Nephron progenitor cell (in vitro differentiated cells): ENCODE measurements at regions not wholly inside any gene's neighbourhood (a gene's known extent, or its start where the extent isn't known, plus 50 kb on each side); places are given as distances from the start of the nearest gene placed in this dataset.

Experiments used
- DNase-seq: peaks from one replicate; pipeline ENCODE4 v3.0.0; 2021
- H3K27ac Mint-ChIP-seq: 2 replicates; pipeline ENCODE4 v1.8.0; 2021; ENCODE audit warnings: mild to moderate bottlenecking, moderate library complexity, mixed read lengths
- H3K27me3 Mint-ChIP-seq: 2 replicates; pipeline ENCODE4 v1.8.0; 2021; ENCODE audit warnings: mild to moderate bottlenecking, low read depth, mixed read lengths; ENCODE audit not compliant: poor library complexity
- H3K36me3 Mint-ChIP-seq: 2 replicates; pipeline ENCODE4 v1.8.0; 2021; ENCODE audit warnings: low read depth, mixed read lengths
- H3K4me1 Mint-ChIP-seq: 2 replicates; pipeline ENCODE4 v1.8.0; 2021; ENCODE audit warnings: mixed read lengths
- H3K4me3 Mint-ChIP-seq: 2 replicates; pipeline ENCODE4 v1.8.0; 2021; ENCODE audit warnings: mild to moderate bottlenecking, moderate library complexity, mixed read lengths
- H3K9me3 Mint-ChIP-seq: 2 replicates; pipeline ENCODE4 v1.8.0; 2021; ENCODE audit warnings: mild to moderate bottlenecking, moderate library complexity, mixed read lengths
- TF ChIP-seq, protein P1 (sequence below): fragments of 200-600 bp; sonication (generic); IDR thresholded peaks from 2 replicates; pipeline ENCODE4 v1.5.0; 2021; ENCODE audit warnings: antibody characterized with exemption

- H3K9me3 Mint-ChIP-seq, result no peaks in the 10 kb centered on the region
- no peak for DNase-seq
- H3K27me3 Mint-ChIP-seq, result peaks cover 7% of the 10 kb centered on the region
- no peaks in the 10 kb centered on the region for H3K4me1 Mint-ChIP-seq
- H3K36me3 Mint-ChIP-seq, result no peaks in the 10 kb centered on the region
- no peak overlapping the region for H3K27ac Mint-ChIP-seq
- TF ChIP-seq, protein P1, sequence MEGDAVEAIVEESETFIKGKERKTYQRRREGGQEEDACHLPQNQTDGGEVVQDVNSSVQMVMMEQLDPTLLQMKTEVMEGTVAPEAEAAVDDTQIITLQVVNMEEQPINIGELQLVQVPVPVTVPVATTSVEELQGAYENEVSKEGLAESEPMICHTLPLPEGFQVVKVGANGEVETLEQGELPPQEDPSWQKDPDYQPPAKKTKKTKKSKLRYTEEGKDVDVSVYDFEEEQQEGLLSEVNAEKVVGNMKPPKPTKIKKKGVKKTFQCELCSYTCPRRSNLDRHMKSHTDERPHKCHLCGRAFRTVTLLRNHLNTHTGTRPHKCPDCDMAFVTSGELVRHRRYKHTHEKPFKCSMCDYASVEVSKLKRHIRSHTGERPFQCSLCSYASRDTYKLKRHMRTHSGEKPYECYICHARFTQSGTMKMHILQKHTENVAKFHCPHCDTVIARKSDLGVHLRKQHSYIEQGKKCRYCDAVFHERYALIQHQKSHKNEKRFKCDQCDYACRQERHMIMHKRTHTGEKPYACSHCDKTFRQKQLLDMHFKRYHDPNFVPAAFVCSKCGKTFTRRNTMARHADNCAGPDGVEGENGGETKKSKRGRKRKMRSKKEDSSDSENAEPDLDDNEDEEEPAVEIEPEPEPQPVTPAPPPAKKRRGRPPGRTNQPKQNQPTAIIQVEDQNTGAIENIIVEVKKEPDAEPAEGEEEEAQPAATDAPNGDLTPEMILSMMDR, result no peak
- H3K4me3 Mint-ChIP-seq, result no peak overlapping the region
Measured at GRCh38 chr20:6426287-6426891, 303.6 kb upstream of the FERMT1 start.

DNA sequence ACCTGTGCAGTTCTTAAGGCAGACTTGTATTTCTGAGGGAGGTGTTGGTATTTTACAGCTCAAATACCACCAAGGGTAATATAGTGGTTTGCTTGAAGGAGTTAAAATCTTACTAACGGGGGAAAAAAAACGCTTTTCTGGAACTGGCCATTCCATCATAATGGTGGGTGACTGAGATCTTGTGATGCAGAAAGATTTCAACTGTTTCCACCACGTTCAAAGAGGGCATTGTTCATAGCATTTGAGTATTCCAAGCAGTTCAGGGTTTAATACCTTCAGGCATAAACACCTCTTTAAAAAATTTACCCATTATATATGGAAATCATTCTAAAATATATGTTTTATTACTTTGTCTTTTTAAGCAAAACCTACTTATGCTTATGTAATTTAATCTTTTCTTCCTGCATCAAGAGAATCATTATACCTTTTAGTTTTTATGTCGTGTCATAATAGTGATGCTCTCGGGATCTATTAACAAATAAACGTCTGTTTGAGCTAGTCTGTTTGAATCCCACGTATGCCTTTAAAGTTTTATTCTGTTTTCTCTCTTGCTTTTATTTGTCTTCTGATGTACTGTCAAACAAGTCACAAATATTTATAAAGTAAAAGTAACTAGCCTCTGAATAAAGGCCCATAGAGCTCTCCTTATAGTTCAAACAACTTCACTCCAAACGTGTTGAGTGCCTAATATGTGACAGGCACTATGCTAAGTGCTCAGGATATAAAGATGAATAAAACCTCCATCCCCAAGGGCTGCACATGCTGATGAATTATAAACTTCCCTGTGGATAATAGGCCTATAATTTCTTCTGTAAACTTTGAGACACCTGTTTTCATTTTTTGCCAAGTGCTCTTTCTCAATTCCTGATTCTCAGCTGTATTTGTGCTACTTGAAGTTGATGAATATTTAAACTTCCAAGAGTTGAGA lies 298.8 kb upstream of the FERMT1 start:
- Mint-ChIP-seq H3K36me3 (no peaks in the 10 kb centered on the region), H3K9me3 (no peaks in the 10 kb centered on the region), H3K4me3 (no peak overlapping the region), H3K4me1 (no peaks in the 10 kb centered on the region), H3K27me3 (peaks cover 4% of the 10 kb centered on the region), H3K27ac (no peak overlapping the region)
- no peak for DNase-seq
- TF ChIP-seq, protein P1, result no peak

DNA sequence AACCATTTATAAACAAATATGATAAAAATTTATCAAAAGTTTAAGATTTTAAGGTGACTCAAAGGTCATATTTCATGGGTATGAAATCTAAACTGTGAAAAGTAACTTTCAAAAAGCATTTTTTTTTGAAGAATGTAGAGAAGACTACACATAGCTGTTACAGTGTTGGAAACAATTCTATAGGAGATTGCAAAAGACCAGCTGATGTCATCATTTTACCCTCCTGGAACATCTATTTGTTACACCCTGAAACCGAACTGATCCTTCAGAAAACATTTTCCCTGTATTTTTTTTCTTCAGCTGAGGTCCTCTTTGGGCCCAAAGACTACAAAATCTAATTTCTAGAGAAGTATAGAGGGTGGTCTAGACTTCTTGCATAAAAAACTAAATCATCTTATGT lies 297.5 kb upstream of the FERMT1 start:
- DNase-seq, result no peak
- Mint-ChIP-seq H3K36me3 (no peaks in the 10 kb centered on the region), H3K4me1 (no peaks in the 10 kb centered on the region), H3K9me3 (no peaks in the 10 kb centered on the region), H3K27me3 (peaks cover 4% of the 10 kb centered on the region), H3K27ac (no peak overlapping the region), H3K4me3 (no peak overlapping the region)
- TF ChIP-seq, protein P1, result no peak

DNA sequence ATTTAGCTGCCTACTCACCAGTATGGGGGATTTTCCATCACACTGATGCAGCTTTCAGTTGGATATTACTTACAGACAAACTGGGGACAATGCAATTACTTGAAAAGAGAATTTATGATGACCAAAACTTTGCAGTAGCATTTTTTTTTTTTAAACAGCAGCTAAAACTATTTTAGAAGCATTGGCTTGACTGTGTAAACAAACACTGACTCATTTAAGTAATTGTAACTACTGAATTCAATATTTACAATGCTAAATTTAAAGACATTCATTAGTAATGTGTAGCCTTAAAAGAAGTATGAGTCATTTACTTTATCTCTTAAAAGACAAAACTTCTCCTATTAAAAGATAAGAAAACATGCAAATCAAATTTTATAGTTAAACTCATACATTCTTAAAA lies 295.9 kb upstream of the FERMT1 start:
- Mint-ChIP-seq H3K27me3 (peaks cover 4% of the 10 kb centered on the region), H3K4me1 (no peaks in the 10 kb centered on the region), H3K27ac (no peak overlapping the region), H3K9me3 (no peaks in the 10 kb centered on the region), H3K4me3 (no peak overlapping the region), H3K36me3 (no peaks in the 10 kb centered on the region)
- DNase-seq, result no peak
- TF ChIP-seq, protein P1, result no peak

DNA sequence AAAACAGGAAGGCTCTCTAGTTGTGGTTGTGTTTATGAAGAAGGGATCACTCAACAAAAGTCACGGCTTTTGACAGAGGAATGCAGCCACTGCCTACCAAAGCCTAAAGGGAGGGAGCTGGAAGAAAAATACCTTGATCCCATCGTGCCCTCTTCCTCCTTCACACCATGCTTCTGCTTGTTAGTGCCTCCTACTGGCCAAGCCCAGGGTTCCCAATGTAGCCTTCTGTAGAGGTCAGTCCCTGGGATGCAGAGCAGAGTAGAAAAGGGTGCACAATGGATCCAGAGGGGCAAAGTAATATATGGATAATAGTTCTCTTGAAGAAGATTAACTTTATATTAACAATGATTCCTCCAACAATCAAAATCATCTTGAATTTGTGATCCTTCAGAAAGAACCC lies 293.5 kb upstream of the FERMT1 start:
- H3K36me3 Mint-ChIP-seq, result no peaks in the 10 kb centered on the region
- H3K4me1 Mint-ChIP-seq, result no peaks in the 10 kb centered on the region
- H3K9me3 Mint-ChIP-seq, result no peaks in the 10 kb centered on the region
- H3K4me3 Mint-ChIP-seq, result no peak overlapping the region
- TF ChIP-seq, protein P1, result peak; percentile 7
- H3K27me3 Mint-ChIP-seq, result peaks cover 4% of the 10 kb centered on the region
- no peak overlapping the region for H3K27ac Mint-ChIP-seq
- no peak for DNase-seq
